IPS DF 19.7 (cell line): ENCODE measurements at regions not wholly inside any gene's neighbourhood (a gene's known extent, or its start where the extent isn't known, plus 50 kb on each side); places are given as distances from the start of the nearest gene placed in this dataset.

Experiments
- DNase-seq: peaks from one replicate; pipeline ENCODE4 v3.0.0-alpha.2; 2013; ENCODE audit warnings: low read depth, low spot score

DNA sequence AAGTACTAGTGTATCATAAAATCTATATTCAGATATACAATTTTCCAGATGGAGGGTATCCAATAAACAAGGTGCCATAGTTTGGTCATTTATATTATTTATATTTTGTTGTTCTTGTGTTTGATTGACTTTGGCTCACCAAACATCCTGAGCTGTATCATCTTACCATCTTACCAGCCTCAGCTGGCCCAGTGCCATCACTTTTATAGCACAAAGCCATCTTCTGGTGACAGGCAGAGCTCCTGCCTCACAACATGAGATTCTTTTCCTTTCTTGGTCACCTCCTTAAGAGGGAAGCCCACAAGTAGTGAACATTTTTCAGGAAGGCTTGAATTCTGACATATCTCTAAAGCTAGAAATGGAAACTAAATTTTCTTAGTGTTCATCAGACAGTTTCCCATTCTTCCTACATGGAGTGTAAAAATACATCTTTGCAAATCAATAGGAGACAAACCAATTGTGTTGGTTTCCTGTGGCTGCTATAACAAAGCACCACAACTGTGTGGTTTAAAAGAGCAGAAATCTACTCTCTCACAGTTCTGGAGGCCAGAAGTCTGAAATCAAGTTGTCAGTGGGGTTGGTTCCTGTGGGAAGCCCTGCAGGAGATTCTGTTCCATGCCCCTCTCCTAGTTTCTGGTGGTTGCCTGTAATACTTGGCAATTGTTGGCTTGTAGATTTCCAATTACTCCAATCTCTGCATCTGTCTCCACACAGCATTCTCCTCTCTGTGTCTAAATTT is 341.8 kb downstream of the MAN2A1 start:
- no peak for DNase-seq

DNA sequence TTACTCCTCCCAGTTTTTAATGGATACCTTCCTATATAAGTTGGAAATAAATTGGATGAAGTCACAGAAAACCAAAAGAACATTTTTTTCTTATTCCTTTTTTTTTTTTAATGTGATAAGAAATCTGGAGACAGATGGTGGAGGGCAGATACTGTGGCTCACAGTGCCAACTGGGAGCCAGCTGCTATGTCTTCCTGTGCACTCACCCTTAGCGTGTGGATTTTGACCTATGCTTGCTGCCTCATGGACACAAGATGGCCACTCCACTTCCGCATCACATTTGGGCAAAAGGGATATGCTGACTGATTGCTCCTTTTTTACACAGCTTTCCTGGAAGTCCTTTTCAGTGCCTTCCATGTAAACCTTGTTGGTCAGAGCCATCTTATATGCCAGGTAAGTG is 342.6 kb downstream of the MAN2A1 start:
- no peak for DNase-seq

DNA sequence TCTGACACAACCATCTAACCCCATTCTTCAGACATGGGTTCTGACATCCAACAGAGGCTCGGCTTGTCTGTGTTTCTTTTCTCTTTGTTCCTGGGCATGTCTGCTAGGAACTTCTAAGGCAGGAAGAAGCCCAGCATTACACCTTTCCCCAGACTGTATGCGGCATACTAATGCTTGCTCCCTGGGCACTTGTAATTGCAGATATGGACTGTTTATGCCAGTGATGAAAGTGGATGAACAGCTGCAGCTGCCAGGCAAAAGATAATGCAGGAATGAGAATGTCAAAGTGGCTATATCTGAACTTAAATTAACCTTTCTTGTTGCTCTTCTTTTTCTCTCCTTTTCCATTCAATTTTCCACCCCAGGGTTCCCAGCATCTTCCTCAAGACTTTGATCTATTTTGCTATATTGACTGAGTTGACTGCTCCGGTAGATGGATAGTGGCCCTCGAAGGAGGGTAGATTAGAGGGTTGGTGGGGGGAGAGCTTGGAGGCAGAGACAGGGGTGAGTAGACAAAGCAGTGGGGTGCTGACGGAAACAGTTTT is 344.4 kb downstream of the MAN2A1 start:
- no peak for DNase-seq

DNA sequence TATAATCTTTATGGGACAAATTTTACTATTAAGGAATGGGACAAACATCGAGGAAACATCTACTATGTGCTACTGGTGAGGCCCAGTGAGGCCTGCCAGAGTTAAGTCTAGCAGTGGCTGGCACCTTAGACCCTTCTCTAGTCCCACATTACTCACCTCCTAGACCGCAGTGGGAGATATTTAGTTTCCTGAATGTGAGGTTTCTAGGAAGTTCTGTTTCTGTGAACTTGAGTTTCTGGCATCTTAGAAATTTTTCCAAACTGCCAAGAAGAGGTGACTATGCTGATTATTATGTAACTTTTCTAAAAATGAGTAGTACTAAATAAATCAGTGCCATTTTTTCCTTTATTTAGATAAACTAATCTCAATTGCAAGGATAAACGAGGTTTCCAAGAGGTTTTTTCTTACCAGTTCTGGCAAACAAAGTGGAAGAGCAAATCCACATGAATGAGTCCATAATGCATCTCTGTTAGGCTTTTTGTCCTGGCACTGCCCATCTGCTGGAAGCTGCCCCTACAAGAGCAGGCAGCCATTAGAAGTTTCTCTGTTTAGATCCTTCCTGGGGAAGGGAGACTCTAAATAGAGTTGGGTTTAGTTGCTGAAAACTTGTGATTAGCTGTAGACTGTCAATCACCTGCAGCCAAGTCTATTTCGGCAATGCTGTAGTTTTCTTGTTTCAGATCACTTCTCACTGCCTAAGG is 348.7 kb downstream of the MAN2A1 start:
- DNase-seq, result no peak

- no peak for DNase-seq
Observed at GRCh38 chr5:110040178-110040577, 350.5 kb downstream of the MAN2A1 start.

- DNase-seq, result no peak
Observed at GRCh38 chr5:110043025-110043424, 353.3 kb downstream of the MAN2A1 start.

GRCh38 chr5:110045158-110045557 is 355.4 kb downstream of the MAN2A1 start:
- no peak for DNase-seq

GRCh38 chr5:110048491-110048890 is 358.8 kb downstream of the MAN2A1 start:
- no peak for DNase-seq

GRCh38 chr5:110049816-110050215 is 360.1 kb downstream of the MAN2A1 start:
- no peak for DNase-seq

DNA sequence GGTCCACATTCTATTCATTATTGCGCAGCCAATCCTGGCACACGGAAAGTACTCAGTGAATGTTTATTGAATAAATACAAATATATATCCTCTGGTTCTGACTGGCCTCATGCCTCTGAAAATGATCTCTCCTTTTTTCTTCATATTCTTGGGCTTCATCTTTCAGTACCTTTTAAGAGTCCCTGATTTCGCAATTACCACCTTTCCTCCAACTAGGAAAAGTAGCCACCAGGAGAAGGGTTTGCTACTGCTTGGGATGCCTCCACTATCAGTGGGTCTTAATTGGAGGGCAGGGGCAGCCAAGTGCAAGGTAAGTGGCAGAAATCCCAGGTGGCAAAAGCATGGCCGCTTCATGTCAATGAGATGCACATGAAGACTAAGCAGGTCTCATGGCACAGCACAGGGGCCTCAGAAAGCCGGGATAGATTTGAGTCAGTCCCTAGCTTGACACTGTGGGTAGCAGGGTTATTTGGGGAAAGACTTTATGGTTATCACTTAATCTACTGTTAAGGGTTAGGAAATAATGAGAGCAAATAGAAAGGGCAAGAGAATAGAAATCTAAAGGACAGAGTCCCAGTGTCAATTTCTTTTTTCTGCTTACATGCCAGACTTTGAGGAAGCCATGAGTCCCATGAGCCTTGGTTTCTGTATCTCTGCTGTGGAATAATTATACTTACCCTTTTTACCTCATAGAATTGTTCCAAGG is 361.1 kb downstream of the MAN2A1 start:
- DNase-seq, result no peak

- no peak for DNase-seq
Observed at GRCh38 chr5:110053205-110053604, 363.5 kb downstream of the MAN2A1 start.

GRCh38 chr5:110053824-110054223 is 364.1 kb downstream of the MAN2A1 start:
- DNase-seq, result no peak

DNA sequence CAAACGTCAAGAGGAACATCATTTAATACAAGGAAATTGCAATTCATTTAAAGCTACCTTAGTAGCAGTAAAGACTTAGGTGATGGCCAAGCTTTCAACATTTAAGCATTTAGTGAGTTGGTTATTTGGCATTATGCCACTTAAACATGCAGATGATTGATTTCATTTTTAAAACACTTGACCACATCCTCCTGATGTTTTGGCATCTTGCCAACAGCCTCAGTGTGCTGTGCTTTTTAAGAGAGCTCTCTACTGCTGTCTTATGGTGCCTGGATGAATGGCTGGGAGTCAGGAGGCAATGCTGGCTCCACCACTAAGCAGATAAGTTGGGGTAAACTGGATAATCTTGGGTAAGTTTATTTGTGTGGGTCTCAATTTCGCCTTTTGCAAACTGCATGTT is 364.5 kb downstream of the MAN2A1 start:
- no peak for DNase-seq

GRCh38 chr5:110055302-110055701 is 365.6 kb downstream of the MAN2A1 start:
- DNase-seq, result no peak

GRCh38 chr5:110056580-110057114 is 366.9 kb downstream of the MAN2A1 start:
- DNase-seq, result no peak

DNA sequence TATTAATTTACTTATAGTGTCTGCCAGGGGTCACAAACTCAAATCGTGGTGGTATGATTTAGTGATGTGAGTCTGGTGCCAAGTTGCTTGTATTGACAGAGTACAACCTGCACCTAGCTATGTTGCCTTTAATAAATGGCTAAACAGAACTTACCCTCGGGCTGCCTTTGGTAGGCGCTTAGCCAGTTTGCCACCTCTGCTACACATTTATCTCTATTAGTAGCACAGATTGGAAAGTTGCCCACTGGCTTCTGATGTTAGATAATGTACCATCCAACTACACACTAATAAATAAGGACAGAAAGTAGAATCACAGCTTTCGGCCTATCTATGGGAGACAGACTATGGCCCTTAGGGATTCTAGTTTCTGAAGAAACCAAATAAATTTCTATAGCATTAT is 368.4 kb downstream of the MAN2A1 start:
- DNase-seq, result no peak

DNA sequence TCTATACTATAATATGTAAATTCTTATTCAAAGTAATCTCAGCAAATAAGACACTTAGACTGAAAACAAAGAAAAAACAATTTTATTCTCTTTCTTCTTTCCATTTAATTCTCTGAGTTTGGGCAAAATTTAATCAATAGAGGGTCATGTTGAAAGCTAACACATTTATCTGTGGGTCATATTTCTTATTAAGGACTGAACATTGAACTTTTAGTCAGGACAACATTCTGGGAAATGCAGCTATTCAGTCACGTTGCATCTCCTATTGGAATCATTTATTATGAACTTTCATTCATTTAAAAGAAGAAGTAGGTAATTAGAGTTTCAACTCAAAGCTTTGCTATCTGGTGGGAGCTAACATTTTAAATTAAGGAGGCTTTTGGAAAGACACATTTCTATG is 372.5 kb downstream of the MAN2A1 start:
- DNase-seq, result no peak

GRCh38 chr5:110063640-110064602 is 374.2 kb downstream of the MAN2A1 start:
- DNase-seq, result no peak

- no peak for DNase-seq
Observed at GRCh38 chr5:110064603-110065268, 375.0 kb downstream of the MAN2A1 start.

DNA sequence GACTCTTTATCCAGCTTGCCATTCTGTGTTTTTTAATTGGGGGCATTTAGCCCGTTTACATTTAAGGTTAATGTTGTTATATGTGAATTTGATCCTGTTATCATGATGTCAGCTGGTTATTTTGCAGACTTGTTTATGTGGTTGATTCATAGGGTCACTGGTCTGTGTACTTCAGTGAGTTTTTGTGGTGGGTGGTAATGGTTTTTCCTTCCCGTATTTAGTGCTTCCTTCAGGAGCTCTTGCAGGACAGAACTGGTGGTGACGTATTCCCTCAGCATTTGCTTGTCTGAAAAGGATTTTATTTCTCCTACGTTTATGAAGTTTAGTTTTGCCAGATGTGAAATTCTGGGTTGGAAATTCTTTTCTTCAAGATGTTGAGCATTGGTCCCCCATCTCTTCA is 381.1 kb downstream of the MAN2A1 start:
- no peak for DNase-seq
